ENCODE measurements at regions not wholly inside any gene's neighbourhood (a gene's known extent, or its start where the extent isn't known, plus 50 kb on each side); places are given as distances from the start of the nearest gene placed in this dataset.

GRCh38 chr7:25632616-25633015 lies 404.3 kb upstream of the NPVF start:
- H3K27ac ChIP-seq, result no peak overlapping the region
- TF ChIP-seq, protein P1, sequence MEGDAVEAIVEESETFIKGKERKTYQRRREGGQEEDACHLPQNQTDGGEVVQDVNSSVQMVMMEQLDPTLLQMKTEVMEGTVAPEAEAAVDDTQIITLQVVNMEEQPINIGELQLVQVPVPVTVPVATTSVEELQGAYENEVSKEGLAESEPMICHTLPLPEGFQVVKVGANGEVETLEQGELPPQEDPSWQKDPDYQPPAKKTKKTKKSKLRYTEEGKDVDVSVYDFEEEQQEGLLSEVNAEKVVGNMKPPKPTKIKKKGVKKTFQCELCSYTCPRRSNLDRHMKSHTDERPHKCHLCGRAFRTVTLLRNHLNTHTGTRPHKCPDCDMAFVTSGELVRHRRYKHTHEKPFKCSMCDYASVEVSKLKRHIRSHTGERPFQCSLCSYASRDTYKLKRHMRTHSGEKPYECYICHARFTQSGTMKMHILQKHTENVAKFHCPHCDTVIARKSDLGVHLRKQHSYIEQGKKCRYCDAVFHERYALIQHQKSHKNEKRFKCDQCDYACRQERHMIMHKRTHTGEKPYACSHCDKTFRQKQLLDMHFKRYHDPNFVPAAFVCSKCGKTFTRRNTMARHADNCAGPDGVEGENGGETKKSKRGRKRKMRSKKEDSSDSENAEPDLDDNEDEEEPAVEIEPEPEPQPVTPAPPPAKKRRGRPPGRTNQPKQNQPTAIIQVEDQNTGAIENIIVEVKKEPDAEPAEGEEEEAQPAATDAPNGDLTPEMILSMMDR (IDR thresholded peaks at IDR 0.05), result no peak
- no peak for DNase-seq
- intact Hi-C loops (cut with DNase I), result no loop called here
- no peak overlapping the region for H3K4me3 ChIP-seq
- H3K4me1 ChIP-seq (replicated peaks in 1 of 2), result no peaks in the 10 kb centered on the region
- WGBS, 4 donors, result 64 to 75% (median 69%) methylated on average over 5 of the region's 5 CpGs
- H3K27me3 ChIP-seq, result no peaks in the 10 kb centered on the region
- no peaks in the 10 kb centered on the region for H3K36me3 ChIP-seq (replicated peaks in 1 of 2)
- H3K9me3 ChIP-seq (replicated peaks in 1 of 3), result no peaks in the 10 kb centered on the region

DNA sequence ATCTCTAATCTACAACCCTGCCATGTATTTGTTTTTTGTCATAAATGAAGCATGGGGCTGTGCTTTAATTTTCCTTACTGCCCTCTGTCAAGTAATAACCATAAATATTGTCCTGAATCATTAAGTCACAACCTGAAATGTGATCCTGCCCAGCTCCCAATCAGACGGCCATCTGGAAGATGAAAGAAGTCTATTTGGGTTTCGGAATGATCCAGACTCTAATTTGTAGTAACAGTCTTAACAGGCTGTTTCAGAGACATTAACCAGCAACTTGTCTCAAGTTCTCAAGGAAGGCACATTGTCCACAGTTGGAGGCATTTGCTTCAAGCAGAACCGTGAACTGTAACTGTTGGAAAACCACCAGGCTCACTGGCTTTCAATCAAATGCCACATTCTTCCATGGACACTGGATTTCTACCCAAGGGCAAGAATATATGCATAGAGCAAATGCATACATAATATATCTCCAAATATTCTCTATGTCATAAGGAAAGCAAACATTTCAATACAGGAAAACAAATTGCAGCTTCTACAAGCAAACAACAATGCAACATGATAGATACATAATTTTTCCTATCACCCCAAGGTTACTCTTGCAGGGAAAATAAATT lies 405.2 kb upstream of the NPVF start:
- Histone ChIP-seq H3K27ac (no peak overlapping the region), H3K36me3 (replicated peaks in 1 of 2) (no peaks in the 10 kb centered on the region), H3K4me3 (no peak overlapping the region), H3K27me3 (no peaks in the 10 kb centered on the region), H3K4me1 (replicated peaks in 1 of 2) (no peaks in the 10 kb centered on the region), H3K9me3 (replicated peaks in 1 of 3) (no peaks in the 10 kb centered on the region)
- TF ChIP-seq, protein P1 (IDR thresholded peaks at IDR 0.05), result no peak
- TF ChIP-seq POLR2A (IDR thresholded peaks at IDR 0.05), result no peak
- intact Hi-C loops (cut with DNase I), result no loop called here
- 51 to 65% (median 63%) methylated on average over 3 of the region's 3 CpGs for WGBS, 4 donors
- DNase-seq, result no peak

GRCh38 chr7:25636168-25636567 lies 407.9 kb upstream of the NPVF start:
- 90 to 95% (median 93%) methylated on average over 9 of the region's 9 CpGs for WGBS, 4 donors
- Histone ChIP-seq H3K27ac (no peak overlapping the region), H3K4me3 (no peak overlapping the region), H3K9me3 (replicated peaks in 1 of 3) (no peaks in the 10 kb centered on the region), H3K27me3 (no peaks in the 10 kb centered on the region), H3K4me1 (replicated peaks in 1 of 2) (no peaks in the 10 kb centered on the region), H3K36me3 (replicated peaks in 1 of 2) (no peaks in the 10 kb centered on the region)
- TF ChIP-seq POLR2A (IDR thresholded peaks at IDR 0.05), result no peak
- TF ChIP-seq, protein P1 (IDR thresholded peaks at IDR 0.05), result no peak
- DNase-seq, result no peak
- intact Hi-C loops (cut with DNase I), result no loop called here

GRCh38 chr7:25636871-25637283 lies 408.6 kb upstream of the NPVF start:
- DNase-seq, result no peak
- WGBS, 4 donors, result 51 to 63% (median 56%) methylated on average over 4 of the region's 4 CpGs
- TF ChIP-seq POLR2A (IDR thresholded peaks at IDR 0.05), result no peak
- TF ChIP-seq, protein P1 (IDR thresholded peaks at IDR 0.05), result no peak
- no peak overlapping the region for H3K27ac ChIP-seq
- no peaks in the 10 kb centered on the region for H3K36me3 ChIP-seq (replicated peaks in 1 of 2)
- H3K4me1 ChIP-seq (replicated peaks in 1 of 2), result no peaks in the 10 kb centered on the region
- H3K4me3 ChIP-seq, result no peak overlapping the region
- no peaks in the 10 kb centered on the region for H3K27me3 ChIP-seq
- no peaks in the 10 kb centered on the region for H3K9me3 ChIP-seq (replicated peaks in 1 of 3)
- intact Hi-C loops (cut with DNase I), result no loop called here

All from adrenal gland (tissue), 9 donors.